ENCODE measurements at regions not wholly inside any gene's neighbourhood (a gene's known extent, or its start where the extent isn't known, plus 50 kb on each side); places are given as distances from the start of the nearest gene placed in this dataset.

- no peaks in the 10 kb centered on the region for H3K36me3 ChIP-seq (ENCODE audit: control insufficient read depth in 2 of 2, extremely low read depth in 1 of 2, insufficient read depth in 2 of 2, low read length in 2 of 2)
- no peaks in the 10 kb centered on the region for H3K79me2 ChIP-seq (ENCODE audit: control insufficient read depth, insufficient read depth, low read length)
- H3K9me3 ChIP-seq (replicated peaks; ENCODE audit: control insufficient read depth, insufficient read depth, low read length) = no peaks in the 10 kb centered on the region
- dilution Hi-C loops (cut with MboI; ENCODE audit: extremely low pct_ligation_motif_present, low sequenced_read_pairs) = no loop called here
- H3K4me1 ChIP-seq (ENCODE audit: control insufficient read depth, extremely low read depth, insufficient read depth, low read length) = no peaks in the 10 kb centered on the region
- no TSS peak for BruUV-seq (replicated peaks)
- ChIA-PET POLR2A (no interaction called here), CTCF (no interaction called here)
- H2AFZ ChIP-seq (ENCODE audit: low read depth, low read length) = no peak overlapping the region
- no peak overlapping the region for H3K27ac ChIP-seq (ENCODE audit: insufficient read depth, low read depth, low read length)
- H3K4me3 ChIP-seq (replicated peaks in 1 of 3; ENCODE audit: insufficient read depth in 1 of 3, low read depth in 1 of 3, low read length in 3 of 3) = no peak overlapping the region
- H3K9me1 ChIP-seq (replicated peaks; ENCODE audit: control insufficient read depth, extremely low read depth, insufficient read depth, low read length) = no peaks in the 10 kb centered on the region
- no peak for DNase-seq (ENCODE audit: low read depth, low spot score)
- no peak overlapping the region for H3K4me2 ChIP-seq (ENCODE audit: insufficient read depth, low read length)
- H3K9ac ChIP-seq (replicated peaks; ENCODE audit: extremely low read depth, insufficient read depth, low read length) = no peak overlapping the region
- no peak for TF ChIP-seq CTCF (IDR thresholded peaks at IDR 0.05; ENCODE audit: extremely low read depth in 1 of 2, insufficient read depth in 1 of 2, low read depth in 1 of 2, low read length in 2 of 2)
- TF ChIP-seq EZH2 (IDR thresholded peaks at IDR 0.05; ENCODE audit: borderline replicate concordance, low read depth, low read length, severe bottlenecking) = no peak
- no peak for TF ChIP-seq FOS (IDR thresholded peaks at IDR 0.05; ENCODE audit: borderline replicate concordance, insufficient read depth, low read length)
- no peak for TF ChIP-seq POLR2A (IDR thresholded peaks at IDR 0.05; ENCODE audit: low read depth, low read length)
- no peak for TF ChIP-seq JUN (IDR thresholded peaks at IDR 0.05; ENCODE audit: borderline replicate concordance, insufficient read depth, insufficient read length, low read depth)
- no peak for TF ChIP-seq MYC (IDR thresholded peaks at IDR 0.05; ENCODE audit: low read depth, low read length)
- no peak for TF ChIP-seq MAX (IDR thresholded peaks at IDR 0.05; ENCODE audit: insufficient read depth, insufficient read length)
- no peak for TF ChIP-seq POLR2AphosphoS5 (IDR thresholded peaks at IDR 0.05; ENCODE audit: insufficient read depth, low read depth, low read length)
- TF ChIP-seq GATA2 (IDR thresholded peaks at IDR 0.05; ENCODE audit: insufficient read depth, insufficient read length, low read depth, low read length) = no peak
- no peaks in the 10 kb centered on the region for H4K20me1 ChIP-seq (replicated peaks; ENCODE audit: control insufficient read depth, extremely low read depth, insufficient read depth, low read length)
- no peak for FAIRE-seq
- H3K27me3 ChIP-seq (ENCODE audit: control insufficient read depth in 2 of 2, insufficient read depth in 2 of 2, low read length in 2 of 2) = no peaks in the 10 kb centered on the region
- intact Hi-C loops (cut with micrococcal nuclease) = no loop called here
These were observed 830.2 kb downstream of the DHX35 start for GRCh38 chr20:39792334-39792733.
